GM12878 (cell line): ENCODE measurements at regions not wholly inside any gene's neighbourhood (a gene's known extent, or its start where the extent isn't known, plus 50 kb on each side); places are given as distances from the start of the nearest gene placed in this dataset.

Source experiments
- ATAC-seq: fragments of 200-7000 bp; cut with Tn5 transposase; 3 replicates; pipeline ENCODE4 v1.9.1; 2020; ENCODE audit warnings: mild to moderate bottlenecking, moderate library complexity
- BruUV-seq: library from RNA; stranded (reverse); fragments of 400-500 nt; replicated peaks from 2 replicates; lab custom pipeline; 2021; lab: Mats Ljungman, UMichigan
- CTCF ChIA-PET: fragments of 300-600 bp; sonication (Branson Sonifier 250); formaldehyde crosslinking; extraction: SDS; loops from one replicate; lab custom pipeline; 2021; ENCODE audit warnings: inconsistent platforms; lab: Yijun Ruan, JAX
- POLR2A ChIA-PET: fragments of 350-600 bp; formaldehyde crosslinking; extraction: SDS; loops from one replicate; lab custom pipeline; 2021; ENCODE audit warnings: inconsistent platforms; lab: Charles Lee
- RAD21 ChIA-PET: fragments of 300-600 bp; sonication (Branson Sonifier 250); formaldehyde crosslinking; loops from one replicate; lab custom pipeline; 2023; ENCODE audit warnings: antibody characterized with exemption; ENCODE audit not compliant: unreplicated experiment; lab: Charles Lee
- SMC1A ChIA-PET: fragments of 300-600 bp; sonication (Branson Sonifier 250); formaldehyde crosslinking; loops from one replicate; lab custom pipeline; 2023; ENCODE audit not compliant: unreplicated experiment, uncharacterized antibody; lab: Charles Lee
- DNase-seq: peaks from one replicate; pipeline ENCODE4 v3.0.0-alpha.2; 2011; ENCODE audit warnings: low read depth, low spot score
- FAIRE-seq: peaks from 3 replicates; lab custom pipeline; 2011; peaks lifted over from hg19 to GRCh38; lab: Jason Lieb, UNC
- H2AFZ ChIP-seq: 2 replicates; pipeline ENCODE4 v1.6.0; 2011; ENCODE audit warnings: low read depth, low read length, control low read depth; ENCODE audit not compliant: control insufficient read depth
- H3K27ac ChIP-seq: 2 replicates; pipeline ENCODE4 v1.5.1; 2011; ENCODE audit warnings: control low read depth; ENCODE audit not compliant: control insufficient read depth, insufficient read depth
- H3K27me3 ChIP-seq, 2 experiments: replicated peaks in 1 of 2; 2 replicates each; pipeline versions ENCODE4 v1.6.0 to v1.6.1; 2011; ENCODE audit warnings: low read length in 1 of 2; ENCODE audit not compliant: control insufficient read depth in 2 of 2, insufficient read depth in 2 of 2
- H3K36me3 ChIP-seq, 2 experiments: 2 replicates each; pipeline ENCODE4 v1.5.1; 2011; ENCODE audit warnings: low read length in 1 of 2; ENCODE audit not compliant: control insufficient read depth in 2 of 2, insufficient read depth in 2 of 2
- H3K4me1 ChIP-seq: 2 replicates; pipeline ENCODE4 v1.6.1; 2011; ENCODE audit warnings: mild to moderate bottlenecking, low read length, moderate library complexity, mixed read lengths; ENCODE audit not compliant: control insufficient read depth, insufficient read depth
- H3K4me2 ChIP-seq: 2 replicates; pipeline ENCODE4 v1.6.0; 2011; ENCODE audit warnings: control low read depth; ENCODE audit not compliant: control insufficient read depth, insufficient read depth
- H3K4me3 ChIP-seq: fragments of 200-600 bp; sonication (generic); 2 replicates; pipeline ENCODE4 v1.5.1; 2016
- H3K79me2 ChIP-seq: 2 replicates; pipeline ENCODE4 v1.6.0; 2011; ENCODE audit warnings: low read length; ENCODE audit not compliant: control insufficient read depth, insufficient read depth
- H3K9ac ChIP-seq: 2 replicates; pipeline ENCODE4 v1.8.0; 2011; ENCODE audit warnings: low read length, control low read depth, mixed read lengths; ENCODE audit not compliant: control insufficient read depth, insufficient read depth
- H3K9me3 ChIP-seq: replicated peaks from 3 replicates; pipeline ENCODE4 v1.5.1; 2011; ENCODE audit warnings: mild to moderate bottlenecking, low read length; ENCODE audit not compliant: control insufficient read depth, insufficient read depth
- H4K20me1 ChIP-seq: 2 replicates; pipeline ENCODE4 v1.6.0; 2011; ENCODE audit not compliant: control insufficient read depth, insufficient read depth
- CBX5 ChIP-seq: sonication (generic); IDR thresholded peaks from 2 replicates; pipeline ENCODE4 v1.6.1; 2016; ENCODE audit warnings: low read depth, moderate library complexity, mild to moderate bottlenecking, inconsistent platforms
- CHD2 ChIP-seq: IDR thresholded peaks from 2 replicates; pipeline ENCODE4 v1.6.1; 2011; ENCODE audit warnings: low read depth, low read length, improper control_type of control experiment, borderline replicate concordance
- CREM ChIP-seq: IDR thresholded peaks from 2 replicates; pipeline ENCODE4 v1.6.1; 2014; ENCODE audit warnings: antibody characterized with exemption, low read depth
- IKZF1 ChIP-seq: fragments of 450-650 bp; conservative IDR thresholded peaks from 2 replicates; pipeline ENCODE4 v1.6.1; 2017; ENCODE audit warnings: antibody characterized with exemption, mild to moderate bottlenecking
- KLF5 ChIP-seq: fragments of 450-650 bp; IDR thresholded peaks from 2 replicates; pipeline ENCODE4 v1.6.1; 2014; ENCODE audit warnings: mild to moderate bottlenecking; ENCODE audit not compliant: partially characterized antibody
- MTA2 ChIP-seq: fragments of 450-650 bp; IDR thresholded peaks from 2 replicates; pipeline ENCODE4 v1.6.1; 2016; ENCODE audit warnings: low read depth, mild to moderate bottlenecking, moderate library complexity
- TBL1XR1 ChIP-seq: IDR thresholded peaks from 2 replicates; pipeline ENCODE4 v1.6.1; 2012; ENCODE audit warnings: low read depth, low read length, improper control_type of control experiment
- WRNIP1 ChIP-seq: IDR thresholded peaks from 2 replicates; pipeline ENCODE4 v1.6.1; 2011; ENCODE audit warnings: low read depth, low read length, improper control_type of control experiment, borderline replicate concordance
- ZBTB11 ChIP-seq: fragments of 450-650 bp; formaldehyde crosslinking; IDR thresholded peaks from 2 replicates; pipeline ENCODE4 v1.5.0; 2022; ENCODE audit warnings: mild to moderate bottlenecking, missing genetic modification characterization
- ZNF207 ChIP-seq: fragments of 450-650 bp; IDR thresholded peaks from 2 replicates; pipeline ENCODE4 v1.6.1; 2014; ENCODE audit warnings: antibody characterized with exemption, mild to moderate bottlenecking, borderline replicate concordance
- WGBS: methylation state at CpG from one replicate; pipeline ENCODE4 v1.1.6; 2016; ENCODE audit warnings: low lambda C conversion rate; ENCODE audit not compliant: insufficient replicate concordance, insufficient coverage; ENCODE audit errors: missing lambda C conversion rate; 5-methylcytosine and 5-hydroxymethylcytosine counted together
- in situ Hi-C: fragments of 300-500 bp; cut with MboI; formaldehyde crosslinking; loops from 9 replicates; pipeline ENCODE4 v1.14.3; 2018; ENCODE audit warnings: mixed read lengths
- intact Hi-C: fragments of 100-400 bp; cut with micrococcal nuclease; formaldehyde crosslinking; loops from one replicate; pipeline ENCODE4 v1.14.2; 2022; ENCODE audit not compliant: unreplicated experiment

GRCh38 chr7:52668435-52668834, 367.0 kb upstream of the POM121L12 start:
- no peaks in the 10 kb centered on the region for H3K9me3 ChIP-seq
- no peak overlapping the region for H3K9ac ChIP-seq
- intact Hi-C loops: no loop called here
- TF ChIP-seq CHD2 (no peak), ZBTB11 (CRISPR knock-in tag) (no peak), MTA2 (no peak), WRNIP1 (no peak), CBX5 (no peak), IKZF1 (no peak), TBL1XR1 (no peak), CREM (no peak), KLF5 (no peak), ZNF207 (no peak)
- no peak overlapping the region for H3K4me3 ChIP-seq
- no peaks in the 10 kb centered on the region for H4K20me1 ChIP-seq
- ATAC-seq (no peak), DNase-seq (no peak), FAIRE-seq (no peak)
- no peaks in the 10 kb centered on the region for H3K79me2 ChIP-seq
- H3K36me3 ChIP-seq: no peaks in the 10 kb centered on the region
- H3K27me3 ChIP-seq: no peaks in the 10 kb centered on the region
- no peaks in the 10 kb centered on the region for H3K4me1 ChIP-seq
- RAD21 ChIA-PET: no interaction called here
- SMC1A ChIA-PET: no interaction called here
- WGBS: 56% methylated on average over 17 of the region's 17 CpGs
- no peak overlapping the region for H2AFZ ChIP-seq
- POLR2A ChIA-PET: no interaction called here
- BruUV-seq: no TSS peak
- in situ Hi-C loops: no loop called here
- H3K4me2 ChIP-seq: no peak overlapping the region
- CTCF ChIA-PET: no interaction called here
- no peak overlapping the region for H3K27ac ChIP-seq
